IMR-90 (cell line): ENCODE measurements at regions not wholly inside any gene's neighbourhood (a gene's known extent, or its start where the extent isn't known, plus 50 kb on each side); places are given as distances from the start of the nearest gene placed in this dataset.

Experiments used
- ATAC-seq: fragments of 200-7000 bp; cut with Tn5 transposase; 2 replicates; pipeline ENCODE4 v1.9.1; 2020; ENCODE audit warnings: low read depth, mild to moderate bottlenecking, moderate library complexity
- BruUV-seq: library from RNA; stranded (reverse); fragments of 400-500 nt; replicated peaks from 2 replicates; lab custom pipeline; 2021; lab: Mats Ljungman, UMichigan
- CTCF ChIA-PET: fragments of 300-600 bp; formaldehyde crosslinking; extraction: SDS; loops from one replicate; lab custom pipeline; 2021; ENCODE audit warnings: antibody characterized with exemption; lab: Yijun Ruan, JAX
- POLR2A ChIA-PET: fragments of 300-600 bp; sonication (Branson Sonifier 250); formaldehyde crosslinking; loops from one replicate; lab custom pipeline; 2022; ENCODE audit warnings: antibody characterized with exemption; ENCODE audit not compliant: unreplicated experiment; lab: Charles Lee
- DNase-seq: peaks from one replicate; pipeline ENCODE4 v3.0.0; 2013
- H2AFZ ChIP-seq: replicated peaks from 2 replicates; pipeline ENCODE3; 2013; ENCODE audit warnings: low read length, mild to moderate bottlenecking; ENCODE audit not compliant: poor library complexity
- H2AK5ac ChIP-seq: 2 replicates; pipeline ENCODE4 v1.6.1; 2013; ENCODE audit warnings: low read depth, low read length, inconsistent platforms
- H2AK9ac ChIP-seq: replicated peaks from 2 replicates; pipeline ENCODE3; 2013; ENCODE audit warnings: mild to moderate bottlenecking, low read depth, low read length, moderate library complexity; ENCODE audit not compliant: poor library complexity
- H2BK120ac ChIP-seq: 2 replicates; pipeline ENCODE4 v1.6.1; 2013; ENCODE audit warnings: low read depth, low read length, inconsistent platforms
- H2BK15ac ChIP-seq: 3 replicates; pipeline ENCODE4 v1.6.1; 2013; ENCODE audit warnings: low read depth, low read length, inconsistent platforms
- H2BK20ac ChIP-seq: 2 replicates; pipeline ENCODE4 v1.6.1; 2013; ENCODE audit warnings: low read depth, mild to moderate bottlenecking, inconsistent platforms, low read length, moderate library complexity
- H2BK5ac ChIP-seq: 2 replicates; pipeline ENCODE4 v1.6.1; 2013; ENCODE audit warnings: mild to moderate bottlenecking, low read depth, low read length, inconsistent platforms; ENCODE audit not compliant: poor library complexity, severe bottlenecking
- H3K14ac ChIP-seq: replicated peaks from 2 replicates; pipeline ENCODE4 v1.6.1; 2013; ENCODE audit warnings: low read depth, low read length, inconsistent platforms
- H3K18ac ChIP-seq: 2 replicates; pipeline ENCODE4 v1.6.1; 2013; ENCODE audit warnings: low read depth, low read length, control low read depth
- H3K23ac ChIP-seq: 2 replicates; pipeline ENCODE4 v1.6.1; 2013; ENCODE audit warnings: low read depth, low read length, inconsistent platforms
- H3K27ac ChIP-seq: 2 replicates; pipeline ENCODE4 v1.5.1; 2013; ENCODE audit warnings: mild to moderate bottlenecking, control low read depth, low read length; ENCODE audit not compliant: insufficient read depth
- H3K27me3 ChIP-seq: 2 replicates; pipeline ENCODE4 v1.6.1; 2013; ENCODE audit warnings: low read length; ENCODE audit not compliant: control insufficient read depth, insufficient read depth
- H3K36me3 ChIP-seq: 2 replicates; pipeline ENCODE4 v1.6.1; 2013; ENCODE audit warnings: low read length, mixed read lengths; ENCODE audit not compliant: control insufficient read depth, insufficient read depth
- H3K4ac ChIP-seq: 2 replicates; pipeline ENCODE4 v1.6.1; 2013; ENCODE audit warnings: low read depth, low read length, inconsistent platforms
- H3K4me1 ChIP-seq: 2 replicates; pipeline ENCODE4 v1.6.1; 2013; ENCODE audit warnings: low read length, mixed read lengths; ENCODE audit not compliant: control insufficient read depth, insufficient read depth
- H3K4me2 ChIP-seq: 2 replicates; pipeline ENCODE4 v1.6.1; 2013; ENCODE audit warnings: low read depth, mild to moderate bottlenecking, control low read depth, low read length, moderate library complexity
- H3K4me3 ChIP-seq: 2 replicates; pipeline ENCODE4 v1.5.1; 2013; ENCODE audit warnings: low read depth, mild to moderate bottlenecking, control low read depth, low read length, moderate library complexity; ENCODE audit not compliant: insufficient read depth
- H3K56ac ChIP-seq: 2 replicates; pipeline ENCODE4 v1.6.1; 2013; ENCODE audit warnings: low read length, inconsistent platforms; ENCODE audit not compliant: insufficient read depth; ENCODE audit errors: extremely low read depth
- H3K79me1 ChIP-seq, 2 experiments: 2 replicates each; pipeline ENCODE4 v1.6.1; 2013; ENCODE audit warnings: low read length in 2 of 2, inconsistent platforms in 1 of 2, low read depth in 1 of 2
- H3K9ac ChIP-seq: 2 replicates; pipeline ENCODE4 v1.6.1; 2013; ENCODE audit warnings: low read depth, low read length, control low read depth
- H3K9me1 ChIP-seq: 2 replicates; pipeline ENCODE4 v1.6.1; 2013; ENCODE audit warnings: low read length, inconsistent platforms; ENCODE audit not compliant: insufficient read depth
- H3K9me3 ChIP-seq: 2 replicates; pipeline ENCODE4 v1.6.1; 2013; ENCODE audit warnings: low read length; ENCODE audit not compliant: control insufficient read depth, insufficient read depth
- H4K20me1 ChIP-seq: 2 replicates; pipeline ENCODE4 v1.6.1; 2013; ENCODE audit warnings: low read length, inconsistent platforms; ENCODE audit not compliant: insufficient read depth
- H4K5ac ChIP-seq: 2 replicates; pipeline ENCODE4 v1.6.1; 2013; ENCODE audit warnings: mild to moderate bottlenecking, low read depth, low read length, control low read depth
- H4K8ac ChIP-seq, 2 experiments: 2 replicates each; pipeline ENCODE4 v1.6.1; 2013; ENCODE audit warnings: low read depth in 2 of 2, low read length in 2 of 2, control low read depth in 1 of 2, inconsistent platforms in 1 of 2
- H4K91ac ChIP-seq: 2 replicates; pipeline ENCODE4 v1.6.1; 2013; ENCODE audit warnings: low read depth, low read length, inconsistent platforms; ENCODE audit not compliant: insufficient read depth
- BHLHE40 ChIP-seq: fragments of 150-350 bp; IDR thresholded peaks from 2 replicates; pipeline ENCODE4 v1.6.1; 2016; ENCODE audit warnings: mild to moderate bottlenecking, low read depth, low read length
- CEBPB ChIP-seq: IDR thresholded peaks from 2 replicates; pipeline ENCODE4 v1.6.1; 2012; ENCODE audit warnings: low read depth, low read length, improper control_type of control experiment
- CHD1 ChIP-seq: IDR thresholded peaks from 2 replicates; pipeline ENCODE4 v1.6.1; 2012; ENCODE audit warnings: low read depth, low read length, improper control_type of control experiment
- ELK1 ChIP-seq: fragments of 150-350 bp; IDR thresholded peaks from 2 replicates; pipeline ENCODE4 v1.6.1; 2016; ENCODE audit warnings: low read depth, mild to moderate bottlenecking, low read length, moderate library complexity, borderline replicate concordance
- FOS ChIP-seq: fragments of 150-350 bp; IDR thresholded peaks from 2 replicates; pipeline ENCODE4 v1.6.1; 2016; ENCODE audit warnings: low read depth, low read length
- MAFK ChIP-seq: IDR thresholded peaks from 2 replicates; pipeline ENCODE4 v1.6.1; 2012; ENCODE audit warnings: low read depth, low read length, improper control_type of control experiment
- MAZ ChIP-seq: IDR thresholded peaks from 2 replicates; pipeline ENCODE4 v1.6.1; 2012; ENCODE audit warnings: low read depth, mild to moderate bottlenecking, low read length, improper control_type of control experiment, moderate library complexity, borderline replicate concordance
- MXI1 ChIP-seq: IDR thresholded peaks from 2 replicates; pipeline ENCODE4 v1.6.1; 2012; ENCODE audit warnings: low read depth, mild to moderate bottlenecking, low read length, moderate library complexity, borderline replicate concordance
- NFE2L2 ChIP-seq: fragments of 150-350 bp; IDR thresholded peaks from 2 replicates; pipeline ENCODE4 v1.6.1; 2016; ENCODE audit warnings: low read depth, mild to moderate bottlenecking, low read length
- POLR2A ChIP-seq: IDR thresholded peaks from 2 replicates; pipeline ENCODE4 v1.6.1; 2012; ENCODE audit warnings: mild to moderate bottlenecking, low read depth, low read length
- RAD21 ChIP-seq: IDR thresholded peaks from 2 replicates; pipeline ENCODE4 v1.6.1; 2012; ENCODE audit warnings: low read length, improper control_type of control experiment
- RCOR1 ChIP-seq: IDR thresholded peaks from 2 replicates; pipeline ENCODE4 v1.6.1; 2012; ENCODE audit warnings: mild to moderate bottlenecking, low read length, improper control_type of control experiment; ENCODE audit not compliant: insufficient replicate concordance
- RFX5 ChIP-seq: IDR thresholded peaks from 2 replicates; pipeline ENCODE4 v1.8.0; 2012; ENCODE audit warnings: low read depth, mild to moderate bottlenecking, low read length, moderate library complexity
- SMC3 ChIP-seq: fragments of 150-350 bp; IDR thresholded peaks from 2 replicates; pipeline ENCODE4 v1.6.1; 2016; ENCODE audit warnings: low read depth, mild to moderate bottlenecking, antibody characterized with exemption, low read length, moderate library complexity
- USF2 ChIP-seq: fragments of 150-350 bp; IDR thresholded peaks from 2 replicates; pipeline ENCODE4 v1.6.1; 2017; ENCODE audit warnings: mild to moderate bottlenecking, antibody characterized with exemption, low read length, low read depth
- WGBS, 2 experiments: methylation state at CpG; one replicate each; pipeline versions ENCODE4 v1.1.5 to v1.1.7; 2013; ENCODE audit warnings: missing lambda C conversion rate in 2 of 2; ENCODE audit not compliant: insufficient read length in 1 of 2; ENCODE audit errors: extremely low coverage in 2 of 2; 5-methylcytosine and 5-hydroxymethylcytosine counted together
- dilution Hi-C: fragments of 300-500 bp; cut with HindIII; formaldehyde crosslinking; loops from one replicate; pipeline ENCODE4 v1.14.3; 2018; ENCODE audit warnings: low sequenced_read_pairs; ENCODE audit not compliant: unreplicated experiment
- in situ Hi-C: fragments of 300-500 bp; cut with MboI; formaldehyde crosslinking; loops from 3 replicates; pipeline ENCODE4 v1.14.3; 2019; ENCODE audit warnings: low sequenced_read_pairs, inconsistent platforms, mixed read lengths
- intact Hi-C: fragments of 100-400 bp; cut with micrococcal nuclease; formaldehyde crosslinking; loops from 2 replicates; pipeline ENCODE4 v1.10.0; 2022
- TF ChIP-seq, protein P1 (sequence below): conservative IDR thresholded peaks from 2 replicates; pipeline ENCODE4 v1.5.1; 2012; ENCODE audit warnings: mild to moderate bottlenecking, low read depth, low read length, improper control_type of control experiment

GRCh38 chr3:151625586-151625985 is 108.1 kb upstream of the AADACL2 start:
- no peak overlapping the region for H2AFZ ChIP-seq
- dilution Hi-C loops (no loop called here), intact Hi-C loops (no loop called here), in situ Hi-C loops (no loop called here)
- H3K36me3 ChIP-seq = no peaks in the 10 kb centered on the region
- no CpG with 5 or more reads among the region's 1 CpG for WGBS, 2 experiments
- no peaks in the 10 kb centered on the region for H3K79me1 ChIP-seq
- no peak overlapping the region for H3K9ac ChIP-seq
- BruUV-seq = no TSS peak
- no peak overlapping the region for H3K14ac ChIP-seq
- no peak overlapping the region for H2AK9ac ChIP-seq
- no peak overlapping the region for H3K4me2 ChIP-seq
- POLR2A ChIA-PET = no interaction called here
- no peaks in the 10 kb centered on the region for H4K20me1 ChIP-seq
- H2AK5ac ChIP-seq = no peak overlapping the region
- TF ChIP-seq ELK1 (no peak), RFX5 (no peak), RCOR1 (no peak), RAD21 (no peak), CEBPB (no peak), MAFK (no peak), CHD1 (no peak), SMC3 (no peak), MAZ (no peak), MXI1 (no peak), USF2 (no peak), NFE2L2 (no peak), BHLHE40 (no peak), FOS (no peak), POLR2A (no peak)
- TF ChIP-seq, protein P1, sequence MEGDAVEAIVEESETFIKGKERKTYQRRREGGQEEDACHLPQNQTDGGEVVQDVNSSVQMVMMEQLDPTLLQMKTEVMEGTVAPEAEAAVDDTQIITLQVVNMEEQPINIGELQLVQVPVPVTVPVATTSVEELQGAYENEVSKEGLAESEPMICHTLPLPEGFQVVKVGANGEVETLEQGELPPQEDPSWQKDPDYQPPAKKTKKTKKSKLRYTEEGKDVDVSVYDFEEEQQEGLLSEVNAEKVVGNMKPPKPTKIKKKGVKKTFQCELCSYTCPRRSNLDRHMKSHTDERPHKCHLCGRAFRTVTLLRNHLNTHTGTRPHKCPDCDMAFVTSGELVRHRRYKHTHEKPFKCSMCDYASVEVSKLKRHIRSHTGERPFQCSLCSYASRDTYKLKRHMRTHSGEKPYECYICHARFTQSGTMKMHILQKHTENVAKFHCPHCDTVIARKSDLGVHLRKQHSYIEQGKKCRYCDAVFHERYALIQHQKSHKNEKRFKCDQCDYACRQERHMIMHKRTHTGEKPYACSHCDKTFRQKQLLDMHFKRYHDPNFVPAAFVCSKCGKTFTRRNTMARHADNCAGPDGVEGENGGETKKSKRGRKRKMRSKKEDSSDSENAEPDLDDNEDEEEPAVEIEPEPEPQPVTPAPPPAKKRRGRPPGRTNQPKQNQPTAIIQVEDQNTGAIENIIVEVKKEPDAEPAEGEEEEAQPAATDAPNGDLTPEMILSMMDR = no peak
- no peak overlapping the region for H3K18ac ChIP-seq
- H4K5ac ChIP-seq = no peak overlapping the region
- H3K9me3 ChIP-seq = no peaks in the 10 kb centered on the region
- CTCF ChIA-PET = no interaction called here
- no peaks in the 10 kb centered on the region; the same call in 1 of the 2 replicates for H3K27me3 ChIP-seq
- H2BK5ac ChIP-seq = no peak overlapping the region
- no peak overlapping the region for H3K56ac ChIP-seq
- H3K27ac ChIP-seq = no peak overlapping the region
- no peaks in the 10 kb centered on the region for H3K4me1 ChIP-seq
- H3K4ac ChIP-seq = no peak overlapping the region
- H2BK120ac ChIP-seq = no peak overlapping the region
- H4K91ac ChIP-seq = no peak overlapping the region
- DNase-seq (no peak), ATAC-seq (no peak)
- H4K8ac ChIP-seq = no peak overlapping the region
- no peak overlapping the region for H3K4me3 ChIP-seq
- no peak overlapping the region for H2BK20ac ChIP-seq
- no peaks in the 10 kb centered on the region for H3K9me1 ChIP-seq
- no peak overlapping the region for H3K23ac ChIP-seq
- H2BK15ac ChIP-seq = no peak overlapping the region
